ENCODE measurements at regions not wholly inside any gene's neighbourhood (a gene's known extent, or its start where the extent isn't known, plus 50 kb on each side); places are given as distances from the start of the nearest gene placed in this dataset.

DNA sequence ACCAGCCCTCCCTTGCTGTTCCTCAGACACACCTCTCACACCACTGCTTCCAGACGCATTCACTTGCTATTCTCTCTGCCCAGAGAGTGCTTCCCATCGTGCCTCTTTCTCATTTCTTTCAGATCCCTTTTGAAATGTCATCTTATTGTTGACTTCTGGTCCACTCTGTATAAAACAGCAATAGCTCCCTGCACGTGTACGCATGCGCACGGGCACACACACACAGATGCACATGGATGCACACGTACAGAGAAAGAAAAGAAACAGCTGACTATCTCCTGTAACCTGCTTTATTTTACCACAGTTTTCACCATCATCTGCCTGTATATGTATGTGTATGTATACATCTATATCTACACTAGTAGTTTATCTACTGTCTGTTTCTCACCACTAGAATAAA, 285.9 kb upstream of the NR5A2 start:
- no peak for DNase-seq

DNA sequence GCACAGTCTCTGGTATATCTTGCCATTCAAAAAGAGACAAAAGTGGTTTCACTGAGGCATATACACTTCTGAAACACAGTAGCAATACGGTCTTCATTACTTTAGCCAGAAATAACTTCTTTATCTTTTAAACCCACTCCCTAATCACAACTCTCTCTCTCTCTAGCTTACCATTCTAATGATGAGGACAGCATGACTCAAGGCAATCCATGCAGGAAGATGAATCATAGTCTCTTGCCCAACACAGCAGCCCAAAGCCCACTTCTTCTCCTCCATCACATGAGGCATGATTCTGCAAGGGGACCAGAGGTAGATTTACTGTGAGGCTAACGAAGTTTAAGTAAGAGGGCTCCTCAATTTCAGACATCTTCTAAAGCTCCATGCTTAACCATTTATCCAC, 285.0 kb upstream of the NR5A2 start:
- TF ChIP-seq, protein P1, sequence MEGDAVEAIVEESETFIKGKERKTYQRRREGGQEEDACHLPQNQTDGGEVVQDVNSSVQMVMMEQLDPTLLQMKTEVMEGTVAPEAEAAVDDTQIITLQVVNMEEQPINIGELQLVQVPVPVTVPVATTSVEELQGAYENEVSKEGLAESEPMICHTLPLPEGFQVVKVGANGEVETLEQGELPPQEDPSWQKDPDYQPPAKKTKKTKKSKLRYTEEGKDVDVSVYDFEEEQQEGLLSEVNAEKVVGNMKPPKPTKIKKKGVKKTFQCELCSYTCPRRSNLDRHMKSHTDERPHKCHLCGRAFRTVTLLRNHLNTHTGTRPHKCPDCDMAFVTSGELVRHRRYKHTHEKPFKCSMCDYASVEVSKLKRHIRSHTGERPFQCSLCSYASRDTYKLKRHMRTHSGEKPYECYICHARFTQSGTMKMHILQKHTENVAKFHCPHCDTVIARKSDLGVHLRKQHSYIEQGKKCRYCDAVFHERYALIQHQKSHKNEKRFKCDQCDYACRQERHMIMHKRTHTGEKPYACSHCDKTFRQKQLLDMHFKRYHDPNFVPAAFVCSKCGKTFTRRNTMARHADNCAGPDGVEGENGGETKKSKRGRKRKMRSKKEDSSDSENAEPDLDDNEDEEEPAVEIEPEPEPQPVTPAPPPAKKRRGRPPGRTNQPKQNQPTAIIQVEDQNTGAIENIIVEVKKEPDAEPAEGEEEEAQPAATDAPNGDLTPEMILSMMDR (IDR thresholded peaks at IDR 0.05), result no peak
- Histone ChIP-seq H3K36me3 (no peaks in the 10 kb centered on the region), H3K4me1 (no peaks in the 10 kb centered on the region), H3K27ac (no peak overlapping the region), H3K27me3 (no peaks in the 10 kb centered on the region), H3K4me3 (no peak overlapping the region), H3K9ac (ENCODE audit: low read depth in 2 of 2, low read length in 2 of 2) (no peak overlapping the region), H3K9me3 (no peaks in the 10 kb centered on the region)
- intact Hi-C loops (cut with DNase I), result no loop called here
- DNase-seq, result no peak

More for the DNA sequence above, 285.9 kb upstream of the NR5A2 start:
- TF ChIP-seq, protein P1 (IDR thresholded peaks at IDR 0.05), result no peak
- H3K4me3 ChIP-seq, result no peak overlapping the region
- H3K4me1 ChIP-seq, result no peaks in the 10 kb centered on the region
- intact Hi-C loops (cut with DNase I), result no loop called here
- H3K27me3 ChIP-seq, result no peaks in the 10 kb centered on the region
- no peak overlapping the region for H3K27ac ChIP-seq
- H3K9ac ChIP-seq (ENCODE audit: low read depth in 2 of 2, low read length in 2 of 2), result no peak overlapping the region
- no peaks in the 10 kb centered on the region for H3K36me3 ChIP-seq
- no peaks in the 10 kb centered on the region for H3K9me3 ChIP-seq

DNA sequence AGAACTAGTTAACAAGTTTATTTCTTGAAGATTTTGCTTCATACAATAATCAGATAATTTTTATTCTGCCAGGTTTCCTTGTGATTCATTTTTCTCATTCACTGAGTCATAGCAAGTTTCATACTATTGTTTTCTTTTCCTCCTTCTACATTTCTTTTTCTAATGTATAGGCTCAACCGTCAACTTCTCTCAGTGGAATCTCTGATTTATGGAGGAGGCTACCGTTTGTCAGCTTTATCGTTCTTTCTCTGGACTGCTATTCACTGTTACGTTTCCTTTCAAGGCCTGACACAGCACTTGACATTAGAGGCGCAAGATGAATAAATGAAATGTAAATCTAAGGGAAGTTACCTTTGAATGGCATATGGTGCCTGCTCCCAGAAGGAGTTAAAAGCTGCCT, 284.3 kb upstream of the NR5A2 start:
- Histone ChIP-seq H3K36me3 (no peaks in the 10 kb centered on the region), H3K4me1 (no peaks in the 10 kb centered on the region), H3K27ac (no peak overlapping the region), H3K27me3 (no peaks in the 10 kb centered on the region), H3K9ac (ENCODE audit: low read depth in 2 of 2, low read length in 2 of 2) (no peak overlapping the region), H3K4me3 (no peak overlapping the region), H3K9me3 (no peaks in the 10 kb centered on the region)
- DNase-seq, result no peak
- TF ChIP-seq, protein P1 (IDR thresholded peaks at IDR 0.05), result no peak
- intact Hi-C loops (cut with DNase I), result no loop called here

DNA sequence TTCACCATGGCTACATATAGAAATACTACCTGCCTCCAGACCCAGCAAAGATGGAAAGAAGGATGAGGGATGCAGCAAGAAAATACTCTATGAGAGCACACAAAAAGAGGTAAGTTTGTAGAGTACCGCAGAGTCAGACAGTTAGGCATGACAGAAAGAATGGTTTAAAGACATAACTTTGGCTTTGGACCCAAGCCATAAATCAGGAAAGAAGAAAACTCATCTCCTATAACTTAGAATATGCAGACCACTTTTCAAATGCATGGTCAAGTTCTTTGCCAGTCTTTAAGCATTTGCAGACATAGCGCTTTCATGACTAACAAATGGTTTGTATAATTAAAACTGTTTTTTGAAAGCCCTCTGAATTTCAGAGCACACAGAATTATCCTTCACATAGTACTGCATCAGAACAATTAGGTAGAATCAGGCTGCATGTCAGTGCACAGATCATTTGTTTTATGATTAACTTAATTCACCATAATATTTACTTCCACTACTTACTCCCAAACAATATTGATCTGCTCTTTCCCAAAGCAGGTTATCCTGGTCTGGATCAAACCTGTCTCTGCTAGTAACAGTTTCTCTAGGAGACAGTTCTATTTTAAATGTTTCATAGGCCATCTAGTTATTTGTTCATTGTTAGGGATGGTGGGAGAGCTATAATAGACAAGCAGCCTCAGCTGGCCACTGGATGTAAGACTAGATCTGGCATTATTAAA, 280.7 kb upstream of the NR5A2 start:
- H3K9me3 ChIP-seq, result no peaks in the 10 kb centered on the region
- no peaks in the 10 kb centered on the region for H3K36me3 ChIP-seq
- intact Hi-C loops (cut with DNase I), result no loop called here
- H3K27ac ChIP-seq, result no peak overlapping the region
- no peaks in the 10 kb centered on the region for H3K27me3 ChIP-seq
- no peak overlapping the region for H3K9ac ChIP-seq (ENCODE audit: low read depth in 2 of 2, low read length in 2 of 2)
- H3K4me1 ChIP-seq, result no peaks in the 10 kb centered on the region
- DNase-seq, result no peak
- H3K4me3 ChIP-seq, result no peak overlapping the region
- TF ChIP-seq, protein P1 (IDR thresholded peaks at IDR 0.05), result no peak

DNA sequence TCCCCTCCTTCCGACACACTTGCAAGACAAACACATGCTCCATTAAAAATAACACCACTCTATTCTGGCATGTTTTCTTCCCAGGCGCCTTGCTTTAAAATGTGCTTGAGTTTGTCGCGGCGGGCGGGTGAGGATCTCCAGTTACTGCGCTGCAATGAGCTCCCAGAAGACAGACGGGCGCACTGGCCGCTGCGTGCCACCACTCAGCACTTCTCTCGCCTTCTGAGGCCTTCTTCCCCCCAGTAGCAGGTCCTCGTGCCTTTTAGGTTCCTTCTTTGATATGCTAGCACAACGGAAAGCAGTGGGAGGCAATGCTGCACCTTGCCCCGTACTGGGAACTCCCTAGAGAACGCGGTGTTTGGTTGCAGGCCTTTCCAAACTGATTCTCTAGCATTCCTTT, 279.5 kb upstream of the NR5A2 start:
- intact Hi-C loops (cut with DNase I), result no loop called here
- no peaks in the 10 kb centered on the region for H3K27me3 ChIP-seq
- TF ChIP-seq, protein P1 (IDR thresholded peaks at IDR 0.05), result no peak
- H3K4me3 ChIP-seq, result no peak overlapping the region
- H3K9me3 ChIP-seq, result no peaks in the 10 kb centered on the region
- H3K36me3 ChIP-seq, result no peaks in the 10 kb centered on the region
- no peak for DNase-seq
- H3K27ac ChIP-seq, result no peak overlapping the region
- H3K9ac ChIP-seq (ENCODE audit: low read depth in 2 of 2, low read length in 2 of 2), result no peak overlapping the region
- no peaks in the 10 kb centered on the region for H3K4me1 ChIP-seq

All from colonic mucosa (tissue), 4 donors.